HL-60/S4 (cell line): ENCODE measurements at regions not wholly inside any gene's neighbourhood (a gene's known extent, or its start where the extent isn't known, plus 50 kb on each side); places are given as distances from the start of the nearest gene placed in this dataset.

Source experiments
- in situ Hi-C: fragments of 300-500 bp; cut with MboI; formaldehyde crosslinking; loops from 2 replicates; pipeline ENCODE4 v1.14.3; 2022; ENCODE audit warnings: low sequenced_read_pairs

DNA sequence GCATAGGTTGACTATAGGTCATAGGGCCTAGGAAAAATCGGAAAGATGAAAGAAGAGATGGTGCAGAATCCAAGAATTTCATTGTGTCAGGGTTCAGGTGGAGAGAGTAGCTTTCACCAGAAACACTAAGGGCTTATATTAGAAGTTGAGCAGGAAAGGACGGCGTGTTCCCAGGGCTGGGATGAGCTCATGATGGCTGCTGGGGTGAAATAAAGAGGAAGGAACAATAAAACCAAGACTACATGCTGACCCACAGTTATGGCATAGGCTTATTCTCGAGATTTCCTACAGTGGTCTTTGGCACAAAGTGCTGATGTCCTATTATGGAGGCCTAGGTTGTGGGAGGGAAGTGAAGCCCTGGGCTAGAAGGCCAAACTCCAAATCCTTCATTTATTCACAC is 195.8 kb downstream of the PTEN start:
- in situ Hi-C loops = no loop called here

DNA sequence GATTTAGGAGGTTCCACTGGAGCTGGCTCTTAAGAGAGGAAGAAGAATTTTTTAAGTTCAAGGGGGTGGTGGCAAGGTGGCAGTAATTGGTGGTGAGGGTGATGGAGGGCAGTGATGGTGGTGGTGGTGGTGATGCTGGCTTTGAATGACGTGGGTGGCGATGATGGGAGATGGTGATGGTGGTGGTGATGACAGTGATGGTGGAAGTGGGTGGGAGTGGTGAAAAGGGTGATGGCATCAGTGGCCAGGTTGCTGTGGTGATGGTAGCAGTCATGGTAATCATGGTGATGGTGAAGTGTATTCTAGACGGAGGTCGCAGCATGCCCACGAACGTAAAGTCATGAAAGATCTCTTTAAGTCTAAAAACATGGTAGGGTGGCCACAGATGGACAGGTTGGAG is 197.3 kb downstream of the PTEN start:
- in situ Hi-C loops = no loop called here

DNA sequence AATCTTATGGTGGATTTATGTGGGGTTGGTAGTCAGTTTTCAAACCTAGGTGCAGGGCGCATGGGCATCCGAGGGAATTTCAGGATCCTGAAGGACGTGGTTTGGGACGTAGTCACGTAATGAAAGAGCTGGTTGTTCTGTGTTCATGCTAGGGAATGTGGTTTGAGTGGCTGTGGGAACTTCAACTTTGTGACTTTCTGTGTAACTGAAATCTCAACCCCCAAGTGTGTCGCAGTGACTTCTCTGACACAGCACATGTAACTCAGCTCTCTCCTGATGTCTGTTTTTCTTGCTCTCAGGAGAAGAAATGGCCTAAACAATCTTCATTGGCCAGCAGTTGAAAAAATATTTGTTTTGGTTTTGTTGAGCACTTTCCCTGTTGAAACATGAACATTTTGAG is 199.0 kb downstream of the PTEN start:
- in situ Hi-C loops = no loop called here

DNA sequence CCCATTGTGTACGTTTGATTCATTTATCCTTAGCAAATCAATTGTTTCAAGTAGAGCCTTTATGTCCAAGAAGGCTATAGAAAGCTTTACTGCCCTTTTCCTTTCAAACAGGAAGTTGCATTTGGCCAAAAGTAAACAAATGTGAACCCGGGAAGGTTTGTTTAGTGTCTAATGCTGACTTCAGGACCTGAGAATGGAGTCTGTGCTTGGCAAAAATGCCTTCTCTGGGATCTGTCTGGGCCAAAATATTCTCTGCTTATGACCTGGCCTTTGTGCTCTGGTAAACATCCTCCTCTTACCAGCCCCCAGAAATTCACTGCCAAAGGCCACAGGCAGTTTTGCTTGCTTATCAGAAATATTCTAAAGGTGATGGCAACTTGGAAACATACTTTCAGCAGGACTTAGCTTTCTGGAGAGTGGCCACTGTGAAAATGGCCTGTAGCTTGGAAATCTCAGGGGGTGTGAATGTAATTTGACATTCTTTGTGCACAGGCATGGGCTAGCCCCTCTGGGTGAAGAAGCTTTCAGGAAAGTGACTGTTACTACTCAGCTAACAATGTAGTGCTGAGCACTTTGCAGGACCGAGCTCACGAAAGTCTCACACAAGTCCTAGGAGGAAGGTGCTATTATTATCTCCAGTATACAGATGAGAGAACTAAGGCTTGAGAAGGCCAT is 199.5 kb downstream of the PTEN start:
- in situ Hi-C loops = no loop called here

DNA sequence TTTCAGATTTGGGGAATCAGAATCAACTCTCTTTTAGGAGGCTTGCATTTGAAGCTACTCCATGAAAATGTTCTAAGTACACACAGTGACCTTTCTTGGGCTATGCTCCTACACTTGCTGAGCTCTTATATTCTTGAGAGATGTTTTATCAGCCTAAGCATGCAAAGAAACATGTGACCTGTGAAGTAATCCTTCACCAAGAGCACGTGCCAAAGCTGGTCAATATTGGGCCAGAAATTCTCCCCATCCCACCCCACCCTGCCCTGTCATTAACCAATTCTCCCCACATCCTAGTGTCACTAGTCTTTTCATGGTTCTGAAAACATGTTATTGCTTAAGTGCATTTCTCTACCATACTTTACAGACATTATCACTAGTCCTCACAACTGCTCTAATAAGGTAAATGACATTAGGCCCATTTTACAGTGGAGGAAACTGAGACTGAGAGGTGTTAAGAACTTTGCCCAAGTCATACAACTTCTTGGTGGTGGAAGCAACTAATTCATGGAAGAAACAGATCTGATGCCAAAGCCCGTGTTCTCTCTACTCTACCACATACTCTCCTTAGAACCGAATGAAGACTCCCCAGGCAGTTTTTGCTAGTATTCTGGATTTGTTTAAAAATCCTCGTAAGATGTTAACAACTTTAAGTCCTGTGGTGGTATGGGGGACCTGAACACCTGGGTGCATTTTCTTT is 200.6 kb downstream of the PTEN start:
- in situ Hi-C loops = no loop called here

DNA sequence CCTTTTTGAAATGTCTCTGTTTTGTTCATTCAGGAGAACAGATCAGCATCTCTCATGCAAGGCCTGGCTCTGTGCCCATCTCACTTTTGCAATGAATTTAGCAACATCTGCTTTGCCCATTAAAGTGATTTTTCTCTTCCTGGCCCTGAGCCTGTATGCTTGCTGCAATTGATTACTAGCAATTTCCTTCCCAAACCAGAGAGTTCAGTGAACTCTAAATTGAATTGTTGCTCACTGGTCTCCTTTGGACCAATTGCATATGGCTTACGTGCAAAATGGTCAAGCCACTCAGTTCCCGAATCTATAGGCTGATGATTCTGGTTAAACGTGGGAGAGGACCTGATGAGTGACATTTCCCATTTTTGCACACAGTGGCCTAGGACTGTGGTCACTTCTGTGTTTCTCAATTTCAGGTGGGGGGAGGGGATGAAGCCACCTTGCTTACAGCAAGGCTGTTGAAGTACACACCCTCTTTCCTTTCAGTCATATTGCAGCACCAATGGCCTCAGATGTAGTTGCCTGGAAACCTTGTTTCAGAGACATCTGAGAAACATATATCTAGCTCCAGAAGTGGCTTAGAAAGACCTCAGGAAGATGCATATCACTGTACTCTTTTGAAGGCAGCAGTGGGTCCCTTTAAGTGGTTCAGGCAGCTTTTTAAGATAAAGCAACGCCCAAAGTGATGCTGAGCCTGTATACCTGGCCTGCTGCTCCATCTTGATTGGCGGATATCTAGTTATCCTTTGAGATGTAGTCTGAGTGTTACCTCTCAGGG is 201.4 kb downstream of the PTEN start:
- in situ Hi-C loops = no loop called here

DNA sequence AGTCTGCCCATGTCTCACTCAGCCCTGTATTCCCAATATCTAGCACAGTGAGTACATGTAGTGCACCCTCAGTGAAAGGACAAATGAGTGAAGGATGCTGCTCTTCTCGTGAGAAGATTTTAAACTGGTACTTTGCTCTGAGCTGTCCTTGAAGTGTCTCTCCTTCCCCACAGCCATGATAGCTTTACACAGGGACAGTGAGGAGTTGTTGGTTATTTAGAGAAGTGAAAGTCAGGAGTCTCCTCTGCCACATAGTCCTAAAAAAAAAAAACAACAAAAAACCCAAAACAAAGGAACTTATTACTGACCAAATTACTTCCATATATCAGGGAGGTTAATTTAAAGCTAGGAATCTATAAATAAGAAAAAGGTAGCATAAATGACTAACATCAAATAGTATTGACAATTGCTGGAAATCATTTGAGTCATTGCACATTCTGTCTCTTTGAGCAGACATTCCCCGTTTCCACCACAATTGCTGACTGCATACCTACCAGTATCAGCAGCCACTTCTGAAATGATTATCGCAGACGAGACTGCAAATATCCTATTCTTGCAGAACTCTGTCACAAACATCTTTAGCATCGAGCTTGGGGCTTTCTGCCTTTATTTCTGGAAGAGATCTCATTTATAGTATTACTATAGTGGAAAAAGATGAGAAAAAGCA is 202.1 kb downstream of the PTEN start:
- in situ Hi-C loops = no loop called here

DNA sequence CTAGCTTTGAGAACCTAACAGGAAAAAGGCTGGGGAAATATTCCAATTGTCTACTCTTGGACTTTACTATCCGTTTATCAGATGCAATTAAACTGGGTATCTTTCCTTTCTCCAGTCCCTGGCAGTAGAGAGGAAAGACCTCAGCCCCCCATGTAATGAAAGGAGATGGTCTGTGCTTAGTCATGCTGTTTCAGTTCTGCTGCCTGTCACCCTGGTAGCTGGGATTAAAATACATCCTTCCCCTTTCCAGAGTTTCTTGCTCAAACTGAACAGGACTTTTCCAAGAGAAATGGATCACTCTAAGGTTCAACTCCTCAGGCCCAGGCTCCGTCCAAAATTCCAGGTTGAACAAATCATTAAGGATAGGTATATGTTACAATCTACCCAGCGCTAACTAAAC is 202.9 kb downstream of the PTEN start:
- in situ Hi-C loops = no loop called here

DNA sequence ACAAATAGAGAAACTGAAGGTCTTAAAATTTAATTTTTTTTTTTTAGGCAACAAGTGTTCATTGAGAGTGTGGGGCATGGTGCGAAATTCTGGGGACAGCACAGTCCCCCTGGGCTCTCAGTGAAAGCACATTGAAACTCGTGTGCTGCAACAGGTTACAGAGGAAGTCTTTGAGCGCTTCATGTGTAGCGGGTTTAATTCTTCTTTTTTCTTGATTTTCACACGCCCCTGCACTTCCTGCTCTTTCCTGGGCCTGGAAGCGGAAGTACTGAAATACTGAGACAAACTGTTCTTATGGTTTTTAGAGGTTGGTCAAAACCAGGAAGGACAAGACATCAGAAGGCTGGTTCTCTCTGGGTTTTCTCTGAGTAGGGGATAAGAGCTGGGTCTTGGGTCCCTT is 203.5 kb downstream of the PTEN start:
- in situ Hi-C loops = no loop called here

DNA sequence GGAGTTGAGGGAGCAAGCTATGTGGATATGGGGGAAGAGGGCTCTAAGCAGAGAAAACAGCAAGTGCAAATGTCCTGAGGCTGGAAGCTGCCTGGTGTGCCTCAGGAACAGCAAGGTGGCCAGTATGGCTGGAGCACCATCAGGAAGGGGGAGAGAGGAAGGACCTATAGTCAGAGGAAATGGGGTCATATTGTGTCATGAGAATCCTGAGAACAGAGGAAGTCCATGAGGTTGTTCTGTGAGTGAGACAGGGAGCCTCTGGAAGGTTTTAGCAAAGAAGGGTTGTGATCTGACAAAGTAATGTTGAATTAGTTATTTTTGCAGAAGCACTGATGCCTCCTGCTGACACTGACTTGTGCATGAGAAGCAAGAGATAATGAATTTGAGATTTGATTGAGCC is 204.3 kb downstream of the PTEN start:
- in situ Hi-C loops = no loop called here

DNA sequence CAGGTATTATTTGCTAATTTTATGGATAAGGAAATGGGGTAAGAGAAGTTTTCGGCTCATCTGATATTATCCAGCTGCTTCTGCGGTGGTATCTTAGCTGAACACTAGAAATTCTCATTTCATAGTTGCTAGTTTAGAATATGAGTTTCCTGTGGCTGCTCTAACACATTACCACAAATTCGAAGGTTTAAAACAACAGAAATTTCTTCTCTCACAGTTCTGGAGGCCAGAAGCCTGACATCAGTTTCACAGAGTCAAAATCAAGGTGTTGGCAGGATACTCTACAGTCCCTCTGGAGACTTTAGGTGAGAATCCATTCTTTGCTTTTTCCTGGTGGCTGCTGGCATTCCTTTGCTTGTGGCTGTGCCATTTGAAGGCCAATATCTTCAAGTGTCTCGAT is 205.9 kb downstream of the PTEN start:
- in situ Hi-C loops = no loop called here

DNA sequence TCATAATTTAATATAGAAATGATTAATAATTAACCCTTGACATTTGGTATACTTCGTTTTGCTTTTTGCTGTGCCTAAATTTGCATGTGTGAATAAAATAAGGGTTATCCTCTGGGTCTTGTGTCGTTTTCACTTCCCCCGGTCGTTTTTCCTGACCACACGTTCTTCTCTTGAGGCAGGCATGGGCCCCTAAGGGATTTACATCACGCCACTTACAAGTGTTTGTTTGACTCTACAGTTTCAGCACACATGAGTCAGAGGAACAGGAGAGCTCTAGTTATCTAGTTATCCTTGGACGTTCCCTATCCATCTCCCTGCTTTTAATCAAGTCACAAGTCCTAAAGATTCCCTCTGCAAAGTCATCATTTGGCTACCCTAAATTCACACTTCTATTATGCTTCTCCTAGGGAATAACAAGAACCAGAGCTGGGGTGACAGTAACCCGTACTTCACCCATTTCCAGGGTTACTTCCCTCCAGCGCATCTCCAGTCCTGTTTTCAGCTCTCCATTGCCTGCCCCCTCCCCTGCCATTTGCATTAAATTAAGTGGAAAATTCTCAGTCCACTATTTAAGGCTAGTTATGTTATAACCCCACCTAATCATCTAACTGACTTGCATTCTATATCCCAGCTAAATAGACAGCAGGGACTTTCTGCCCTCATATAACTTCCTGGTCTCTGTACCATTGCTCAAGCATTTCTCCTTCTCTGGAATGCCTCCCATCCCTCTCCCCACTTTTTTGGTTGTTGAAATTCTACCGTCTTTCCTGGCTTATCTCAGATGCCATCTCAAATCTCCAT is 206.9 kb downstream of the PTEN start:
- in situ Hi-C loops = no loop called here

DNA sequence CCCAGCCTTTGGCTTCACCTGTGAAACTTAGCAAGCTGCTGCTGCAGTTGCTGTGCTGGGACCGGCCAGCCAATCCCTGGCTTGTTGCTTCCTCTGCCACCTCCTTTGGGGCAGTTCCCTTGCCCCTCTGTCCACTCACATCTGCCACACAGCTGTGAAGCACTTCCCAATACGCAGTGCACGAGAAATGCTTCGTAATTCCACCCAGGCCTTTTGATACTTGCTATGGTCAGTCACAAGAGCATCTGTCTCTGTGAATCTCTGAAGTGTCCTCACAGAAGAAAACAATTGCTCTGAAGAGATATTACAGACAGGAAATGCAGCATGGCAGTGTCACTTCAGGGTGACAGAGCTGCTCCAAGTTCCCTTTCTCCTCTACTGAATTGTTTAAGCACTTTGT is 208.5 kb downstream of the PTEN start:
- in situ Hi-C loops = no loop called here

DNA sequence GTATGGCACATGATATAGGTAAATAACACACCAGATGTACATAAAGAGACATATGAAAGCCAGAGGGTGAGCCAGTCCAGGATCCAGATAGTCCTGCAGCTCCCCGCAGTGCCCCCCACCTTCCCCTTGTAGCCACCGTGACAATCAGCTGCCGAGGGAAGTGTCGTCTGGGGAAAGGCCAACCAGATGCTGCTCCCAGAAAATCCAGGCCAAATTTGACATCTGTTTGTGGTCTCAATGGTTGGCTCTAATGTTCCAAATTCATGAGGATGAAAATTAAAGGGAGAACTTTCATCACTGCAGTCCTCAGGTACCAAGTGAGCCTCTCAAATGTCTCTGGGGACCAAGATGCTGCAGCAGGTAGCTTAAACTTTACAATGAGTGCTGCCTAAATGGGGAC is 210.3 kb downstream of the PTEN start:
- in situ Hi-C loops = no loop called here

DNA sequence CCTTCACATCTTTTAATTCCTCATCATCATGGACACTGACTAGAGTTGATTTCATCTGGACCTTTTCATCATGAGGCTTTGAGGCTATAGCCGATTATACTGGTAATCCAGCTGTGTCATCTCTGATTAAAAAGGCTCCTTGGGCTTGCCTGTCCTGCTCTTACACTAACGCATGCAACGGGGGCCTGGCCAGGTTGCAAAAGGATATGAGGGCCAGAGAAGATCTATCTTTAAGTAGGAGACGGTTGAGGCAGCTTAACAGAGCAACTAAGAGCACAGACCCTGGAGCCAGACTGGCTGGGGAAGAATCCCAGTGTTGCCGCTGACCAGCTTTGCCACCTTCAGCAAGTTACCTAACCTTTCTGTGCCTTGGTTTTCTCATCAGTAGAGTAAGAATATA is 211.5 kb downstream of the PTEN start:
- in situ Hi-C loops = no loop called here

DNA sequence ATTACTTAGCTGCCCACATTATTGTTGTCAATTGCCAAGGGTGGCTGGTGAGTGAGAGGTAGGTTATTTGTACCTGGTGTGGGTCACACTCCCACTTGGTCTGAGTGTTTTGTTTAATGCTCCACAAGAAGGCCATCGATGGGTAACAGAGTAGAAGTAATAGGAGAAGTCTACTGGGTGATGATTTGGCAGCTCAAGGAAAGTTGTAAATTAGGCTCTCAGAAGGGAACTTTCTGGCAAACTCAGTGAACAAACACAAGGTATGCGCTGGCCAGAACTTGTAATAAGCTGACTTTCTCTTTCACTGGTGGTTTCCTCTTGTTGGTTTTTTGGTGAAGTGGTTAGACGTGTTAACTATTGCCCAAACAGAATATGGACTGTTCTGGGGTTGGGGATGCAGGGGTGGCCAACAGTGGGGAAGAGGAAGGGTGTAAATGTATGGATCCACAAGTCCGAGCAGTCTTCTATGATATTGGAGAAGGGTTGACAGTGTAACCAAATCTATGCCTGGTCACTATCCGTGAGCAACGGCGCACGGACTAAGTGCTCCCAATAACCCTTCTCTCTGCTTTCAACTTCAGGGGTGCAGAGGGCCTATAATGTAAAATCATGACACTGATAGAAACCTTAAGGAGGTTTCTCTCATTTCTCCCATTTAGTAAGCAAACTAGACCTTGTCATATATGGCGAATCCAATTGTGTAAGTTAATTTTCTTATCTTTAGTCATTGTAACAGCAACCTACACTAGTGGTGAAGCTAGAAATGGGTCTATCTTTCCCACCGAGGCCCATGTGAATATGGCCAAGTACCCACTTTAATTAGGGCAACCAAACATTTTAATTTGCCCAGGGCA is 212.8 kb downstream of the PTEN start:
- in situ Hi-C loops = no loop called here

DNA sequence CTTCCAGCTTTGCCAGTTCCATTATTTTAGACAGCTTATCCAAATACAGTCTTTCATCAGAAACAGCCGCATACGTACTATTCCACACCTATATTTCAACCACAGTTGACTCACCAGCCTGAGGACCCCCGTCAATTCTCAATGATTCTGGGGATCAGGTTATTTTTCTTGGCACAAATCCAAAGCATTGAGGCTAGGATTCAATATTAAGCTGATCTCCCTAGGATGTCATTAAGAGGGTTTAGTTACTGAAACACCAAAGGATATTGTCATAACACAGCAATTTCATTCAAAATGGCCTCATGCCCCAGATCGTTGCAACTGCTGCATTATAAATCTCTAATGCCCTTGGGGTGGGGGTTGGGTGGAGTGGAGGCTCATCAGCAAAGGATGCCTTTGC is 214.6 kb downstream of the PTEN start:
- in situ Hi-C loops = no loop called here

DNA sequence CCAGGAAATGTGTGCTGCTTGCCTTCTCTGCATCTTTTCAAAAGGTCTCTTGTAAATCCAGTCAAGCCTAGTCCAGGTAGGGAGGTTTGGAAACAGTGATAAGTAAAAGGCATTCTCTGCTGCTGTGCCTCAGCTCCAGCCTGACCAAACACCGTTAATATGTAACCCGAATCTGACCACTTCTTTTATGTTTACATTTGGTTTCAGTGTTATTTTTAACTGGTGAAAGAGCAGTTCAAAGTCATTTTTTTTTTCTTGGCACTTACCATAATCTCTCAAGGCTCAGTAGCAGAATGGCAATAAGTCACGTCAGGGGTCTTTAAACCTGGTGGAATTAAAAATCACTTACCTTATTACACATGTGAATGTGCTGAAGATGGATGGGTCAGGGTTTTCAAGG is 216.8 kb downstream of the PTEN start:
- in situ Hi-C loops = no loop called here

DNA sequence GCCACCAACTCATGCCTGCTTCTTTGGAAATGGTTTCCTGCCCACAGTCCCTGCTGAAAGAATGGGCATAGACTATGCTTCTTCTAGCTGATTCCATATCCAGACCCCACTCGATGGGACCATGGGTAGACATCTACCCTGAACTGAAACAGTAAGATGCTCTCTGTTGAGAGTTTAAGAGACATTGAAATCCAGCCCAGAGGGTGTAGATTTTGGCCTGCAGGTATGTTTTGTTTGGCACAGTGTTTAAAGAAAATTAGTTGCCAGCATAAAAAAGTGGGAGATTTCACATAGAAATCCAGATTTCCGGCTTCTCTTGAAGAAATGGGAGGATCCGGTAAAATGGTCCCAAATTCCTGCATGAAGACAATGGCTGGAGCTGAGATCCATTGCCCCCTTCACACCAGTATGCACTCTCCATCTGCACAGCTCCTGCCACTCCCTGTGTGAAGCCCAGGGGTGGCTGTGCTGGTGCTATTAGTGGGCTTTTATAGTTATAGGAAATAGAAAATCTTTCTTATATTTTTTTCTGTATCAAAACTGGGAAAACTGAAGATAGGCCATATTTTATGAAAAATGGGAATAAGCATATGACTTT is 218.1 kb downstream of the PTEN start:
- in situ Hi-C loops = no loop called here

DNA sequence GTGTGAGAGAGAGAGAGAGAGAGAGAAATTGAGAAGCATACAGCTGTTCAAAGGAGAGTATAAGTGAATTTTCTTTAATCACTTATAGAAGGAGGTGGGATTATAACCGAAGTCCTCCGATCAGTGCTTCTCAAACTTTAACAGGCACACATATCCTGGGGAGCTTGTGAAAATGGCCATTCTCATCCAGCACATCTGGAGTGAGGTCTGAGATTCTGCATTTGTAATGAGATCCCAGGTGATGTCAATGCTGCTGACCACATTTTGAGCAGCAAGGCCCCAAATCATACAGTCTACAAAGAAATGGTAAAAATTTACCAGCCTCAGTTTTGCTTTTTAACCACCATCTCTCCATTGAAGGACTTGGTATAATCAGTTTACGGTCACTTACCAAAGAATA is 219.0 kb downstream of the PTEN start:
- in situ Hi-C loops = no loop called here
